Endothelial cell (in vitro differentiated cells): ENCODE measurements at regions not wholly inside any gene's neighbourhood (a gene's known extent, or its start where the extent isn't known, plus 50 kb on each side); places are given as distances from the start of the nearest gene placed in this dataset.

Source experiments
- DNase-seq: peaks from one replicate; pipeline ENCODE4 v3.0.0; 2021; ENCODE audit warnings: low spot score
- H3K27ac Mint-ChIP-seq: one replicate; pipeline ENCODE4 v1.8.0; 2021; ENCODE audit warnings: mixed read lengths, inconsistent platforms; ENCODE audit not compliant: unreplicated experiment
- H3K27me3 Mint-ChIP-seq: one replicate; pipeline ENCODE4 v1.8.0; 2021; ENCODE audit warnings: mild to moderate bottlenecking, moderate library complexity, mixed read lengths, inconsistent platforms; ENCODE audit not compliant: unreplicated experiment
- H3K36me3 Mint-ChIP-seq: one replicate; pipeline ENCODE4 v1.8.0; 2021; ENCODE audit warnings: mild to moderate bottlenecking, low read depth, mixed read lengths, inconsistent platforms; ENCODE audit not compliant: unreplicated experiment
- H3K4me1 Mint-ChIP-seq: one replicate; pipeline ENCODE4 v1.8.0; 2021; ENCODE audit warnings: mild to moderate bottlenecking, mixed read lengths, inconsistent platforms; ENCODE audit not compliant: unreplicated experiment
- H3K4me3 Mint-ChIP-seq: one replicate; pipeline ENCODE4 v1.8.0; 2021; ENCODE audit warnings: mild to moderate bottlenecking, mixed read lengths, inconsistent platforms; ENCODE audit not compliant: unreplicated experiment
- H3K9me3 Mint-ChIP-seq: one replicate; pipeline ENCODE4 v1.8.0; 2021; ENCODE audit warnings: mixed read lengths, inconsistent platforms; ENCODE audit not compliant: unreplicated experiment
- TF ChIP-seq, protein P1 (sequence below): fragments of 200-600 bp; sonication (generic); IDR thresholded peaks from one replicate; pipeline ENCODE4 v1.5.0; 2021; ENCODE audit warnings: antibody characterized with exemption; ENCODE audit not compliant: unreplicated experiment

- Mint-ChIP-seq H3K4me3 (no peak overlapping the region), H3K27ac (no peak overlapping the region), H3K36me3 (no peaks in the 10 kb centered on the region), H3K4me1 (no peaks in the 10 kb centered on the region), H3K9me3 (no peaks in the 10 kb centered on the region), H3K27me3 (peaks cover 3% of the 10 kb centered on the region)
- TF ChIP-seq, protein P1, sequence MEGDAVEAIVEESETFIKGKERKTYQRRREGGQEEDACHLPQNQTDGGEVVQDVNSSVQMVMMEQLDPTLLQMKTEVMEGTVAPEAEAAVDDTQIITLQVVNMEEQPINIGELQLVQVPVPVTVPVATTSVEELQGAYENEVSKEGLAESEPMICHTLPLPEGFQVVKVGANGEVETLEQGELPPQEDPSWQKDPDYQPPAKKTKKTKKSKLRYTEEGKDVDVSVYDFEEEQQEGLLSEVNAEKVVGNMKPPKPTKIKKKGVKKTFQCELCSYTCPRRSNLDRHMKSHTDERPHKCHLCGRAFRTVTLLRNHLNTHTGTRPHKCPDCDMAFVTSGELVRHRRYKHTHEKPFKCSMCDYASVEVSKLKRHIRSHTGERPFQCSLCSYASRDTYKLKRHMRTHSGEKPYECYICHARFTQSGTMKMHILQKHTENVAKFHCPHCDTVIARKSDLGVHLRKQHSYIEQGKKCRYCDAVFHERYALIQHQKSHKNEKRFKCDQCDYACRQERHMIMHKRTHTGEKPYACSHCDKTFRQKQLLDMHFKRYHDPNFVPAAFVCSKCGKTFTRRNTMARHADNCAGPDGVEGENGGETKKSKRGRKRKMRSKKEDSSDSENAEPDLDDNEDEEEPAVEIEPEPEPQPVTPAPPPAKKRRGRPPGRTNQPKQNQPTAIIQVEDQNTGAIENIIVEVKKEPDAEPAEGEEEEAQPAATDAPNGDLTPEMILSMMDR: no peak
- DNase-seq: no peak
These were observed 132.6 kb downstream of the OLFM4 start for GRCh38 chr13:53161251-53161650.

GRCh38 chr13:53165261-53165660 lies 136.6 kb downstream of the OLFM4 start:
- H3K36me3 Mint-ChIP-seq: no peaks in the 10 kb centered on the region
- DNase-seq: no peak
- H3K4me1 Mint-ChIP-seq: no peaks in the 10 kb centered on the region
- H3K27ac Mint-ChIP-seq: no peak overlapping the region
- TF ChIP-seq, protein P1: no peak
- no peak overlapping the region for H3K4me3 Mint-ChIP-seq
- H3K27me3 Mint-ChIP-seq: peaks cover 2% of the 10 kb centered on the region
- no peaks in the 10 kb centered on the region for H3K9me3 Mint-ChIP-seq

DNA sequence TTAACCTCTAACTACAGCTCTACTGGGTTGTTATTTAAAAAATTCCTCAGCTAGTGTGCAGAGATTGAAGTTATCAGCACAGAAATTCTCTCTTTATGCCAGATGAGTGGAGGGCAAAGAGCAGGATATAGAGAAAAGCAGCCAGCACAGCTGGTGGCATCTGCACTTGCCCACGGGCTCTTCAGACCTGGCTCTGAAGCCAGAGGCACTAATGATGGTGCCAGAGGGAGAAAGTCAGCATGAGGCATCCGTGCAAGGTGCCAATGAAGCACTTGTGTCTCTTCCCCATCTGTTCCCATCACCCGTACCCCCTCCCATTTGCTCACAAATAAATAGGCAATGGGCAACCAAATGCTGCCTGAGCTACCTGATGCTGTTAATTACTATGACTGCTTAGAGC lies 138.9 kb downstream of the OLFM4 start:
- Mint-ChIP-seq H3K9me3 (no peaks in the 10 kb centered on the region), H3K4me1 (no peaks in the 10 kb centered on the region), H3K36me3 (no peaks in the 10 kb centered on the region), H3K27me3 (no peaks in the 10 kb centered on the region), H3K4me3 (no peak overlapping the region), H3K27ac (no peak overlapping the region)
- no peak for DNase-seq
- TF ChIP-seq, protein P1: no peak

DNA sequence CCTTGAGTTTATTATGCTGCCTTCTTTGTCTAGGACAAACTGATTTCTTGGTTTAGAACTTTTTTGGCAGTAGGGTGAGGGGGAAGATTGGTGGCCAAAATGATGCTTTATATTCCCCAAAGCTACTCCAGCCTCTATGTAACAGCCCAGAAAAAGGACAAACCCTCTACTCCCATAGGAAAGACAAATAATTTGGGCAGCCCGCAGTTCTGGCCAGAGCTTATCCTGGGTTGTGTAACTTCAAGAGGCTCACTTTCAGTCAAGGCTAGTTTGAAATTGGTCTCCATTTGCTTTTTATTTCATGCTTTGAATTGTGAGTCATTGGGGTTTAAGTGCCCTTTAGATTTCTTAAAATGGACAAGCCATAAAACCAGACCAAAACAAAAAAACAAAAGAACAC lies 142.3 kb downstream of the OLFM4 start:
- no peak for DNase-seq
- H3K4me3 Mint-ChIP-seq: no peak overlapping the region
- H3K36me3 Mint-ChIP-seq: no peaks in the 10 kb centered on the region
- H3K9me3 Mint-ChIP-seq: no peaks in the 10 kb centered on the region
- H3K27ac Mint-ChIP-seq: no peak overlapping the region
- H3K27me3 Mint-ChIP-seq: no peaks in the 10 kb centered on the region
- no peaks in the 10 kb centered on the region for H3K4me1 Mint-ChIP-seq
- TF ChIP-seq, protein P1: no peak

GRCh38 chr13:53174545-53174944 lies 145.9 kb downstream of the OLFM4 start:
- Mint-ChIP-seq H3K4me3 (no peak overlapping the region), H3K4me1 (no peaks in the 10 kb centered on the region), H3K27me3 (no peaks in the 10 kb centered on the region), H3K36me3 (no peaks in the 10 kb centered on the region), H3K9me3 (no peaks in the 10 kb centered on the region), H3K27ac (no peak overlapping the region)
- TF ChIP-seq, protein P1: no peak
- no peak for DNase-seq
